Fibroblast of pulmonary artery (primary cell): ENCODE measurements at regions not wholly inside any gene's neighbourhood (a gene's known extent, or its start where the extent isn't known, plus 50 kb on each side); places are given as distances from the start of the nearest gene placed in this dataset.
"Not testable (repeated sequence)": the region's sequence is repeated elsewhere in the genome, so short reads cannot be mapped to it uniquely, and the experiment has no call there.

Source experiments
- DNase-seq: peaks from one replicate; pipeline ENCODE4 v3.0.0-alpha.2; 2010; ENCODE audit warnings: low read depth
- H3K4me3 ChIP-seq: replicated peaks from 2 replicates; pipeline ENCODE4 v1.5.1; 2011; ENCODE audit warnings: low read depth, mild to moderate bottlenecking, control low read depth, low read length, moderate library complexity
- TF ChIP-seq, protein P1 (sequence below): IDR thresholded peaks from 2 replicates; pipeline ENCODE4 v1.5.1; 2011; ENCODE audit warnings: mild to moderate bottlenecking, control low read depth, low read length, inconsistent platforms; ENCODE audit errors: missing control alignments

DNA sequence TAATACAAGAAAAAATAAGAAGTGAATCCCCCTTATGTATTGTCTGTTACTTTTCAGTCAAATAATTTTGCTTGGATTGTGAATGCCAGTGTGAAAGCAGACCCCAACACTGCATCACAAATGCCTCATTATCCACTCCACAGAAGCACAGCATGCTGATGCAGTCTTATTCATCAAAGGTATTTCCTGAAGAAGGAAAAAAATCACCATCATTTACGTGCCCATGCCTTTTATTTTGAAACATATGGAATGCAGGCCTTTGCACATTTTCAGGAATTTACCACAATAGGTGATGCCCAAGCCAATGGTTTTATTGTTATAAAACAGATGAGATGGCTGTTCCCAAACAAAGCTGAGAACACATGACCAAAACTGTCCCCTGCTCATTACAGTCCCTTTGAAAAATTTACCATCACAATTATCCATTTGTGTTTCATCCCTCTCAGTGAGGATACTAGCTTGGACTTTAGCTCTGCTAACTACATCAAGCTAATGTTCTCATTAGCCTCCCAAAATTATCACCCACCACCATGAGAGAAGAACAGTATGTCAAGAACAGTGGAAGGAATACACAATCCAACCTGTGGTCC lies 180.6 kb upstream of the HTR1E start:
- TF ChIP-seq, protein P1, sequence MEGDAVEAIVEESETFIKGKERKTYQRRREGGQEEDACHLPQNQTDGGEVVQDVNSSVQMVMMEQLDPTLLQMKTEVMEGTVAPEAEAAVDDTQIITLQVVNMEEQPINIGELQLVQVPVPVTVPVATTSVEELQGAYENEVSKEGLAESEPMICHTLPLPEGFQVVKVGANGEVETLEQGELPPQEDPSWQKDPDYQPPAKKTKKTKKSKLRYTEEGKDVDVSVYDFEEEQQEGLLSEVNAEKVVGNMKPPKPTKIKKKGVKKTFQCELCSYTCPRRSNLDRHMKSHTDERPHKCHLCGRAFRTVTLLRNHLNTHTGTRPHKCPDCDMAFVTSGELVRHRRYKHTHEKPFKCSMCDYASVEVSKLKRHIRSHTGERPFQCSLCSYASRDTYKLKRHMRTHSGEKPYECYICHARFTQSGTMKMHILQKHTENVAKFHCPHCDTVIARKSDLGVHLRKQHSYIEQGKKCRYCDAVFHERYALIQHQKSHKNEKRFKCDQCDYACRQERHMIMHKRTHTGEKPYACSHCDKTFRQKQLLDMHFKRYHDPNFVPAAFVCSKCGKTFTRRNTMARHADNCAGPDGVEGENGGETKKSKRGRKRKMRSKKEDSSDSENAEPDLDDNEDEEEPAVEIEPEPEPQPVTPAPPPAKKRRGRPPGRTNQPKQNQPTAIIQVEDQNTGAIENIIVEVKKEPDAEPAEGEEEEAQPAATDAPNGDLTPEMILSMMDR = no peak
- no peak for DNase-seq
- no peak overlapping the region for H3K4me3 ChIP-seq

DNA sequence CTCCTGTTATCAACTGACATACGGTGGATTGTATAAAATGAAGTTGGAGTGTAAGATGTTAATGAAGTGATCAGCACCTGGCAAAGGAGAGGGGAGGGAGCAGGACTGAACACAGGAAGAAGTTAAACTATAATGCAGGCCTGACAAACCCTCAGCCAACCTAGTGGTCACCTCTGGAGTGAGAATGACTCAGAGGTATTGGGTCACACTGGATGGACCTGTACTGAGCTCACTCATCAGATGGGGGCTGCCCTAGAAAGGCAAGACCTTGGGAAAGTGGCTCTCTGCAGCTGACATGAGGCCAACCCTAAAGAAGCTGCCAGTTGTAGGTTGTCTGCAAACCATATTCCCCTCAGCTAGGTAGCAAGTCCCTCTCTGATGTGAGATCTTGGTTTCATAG lies 193.3 kb upstream of the HTR1E start:
- H3K4me3 ChIP-seq = no peak overlapping the region
- no peak for DNase-seq
- TF ChIP-seq, protein P1 = no peak

DNA sequence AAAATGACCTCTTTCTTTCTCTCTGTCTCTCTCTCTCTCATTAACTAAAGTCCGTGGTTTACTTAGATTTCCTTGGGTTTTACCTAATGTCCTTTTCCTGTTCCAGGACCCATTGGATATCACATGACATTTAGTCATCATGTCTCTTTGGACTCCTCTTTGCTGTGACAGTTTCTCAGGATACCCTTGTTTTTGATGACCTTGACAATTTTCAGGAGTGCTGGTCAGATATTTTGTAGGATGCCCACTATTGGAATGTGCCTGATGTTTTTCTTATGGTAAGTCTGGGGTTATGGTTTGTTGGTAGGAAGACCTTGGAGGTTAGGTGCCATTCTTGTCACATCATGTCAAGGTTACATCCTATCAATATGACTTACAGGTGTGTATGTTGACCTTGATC lies 199.2 kb upstream of the HTR1E start:
- DNase-seq = no peak
- TF ChIP-seq, protein P1 = no peak
- H3K4me3 ChIP-seq = no peak overlapping the region

DNA sequence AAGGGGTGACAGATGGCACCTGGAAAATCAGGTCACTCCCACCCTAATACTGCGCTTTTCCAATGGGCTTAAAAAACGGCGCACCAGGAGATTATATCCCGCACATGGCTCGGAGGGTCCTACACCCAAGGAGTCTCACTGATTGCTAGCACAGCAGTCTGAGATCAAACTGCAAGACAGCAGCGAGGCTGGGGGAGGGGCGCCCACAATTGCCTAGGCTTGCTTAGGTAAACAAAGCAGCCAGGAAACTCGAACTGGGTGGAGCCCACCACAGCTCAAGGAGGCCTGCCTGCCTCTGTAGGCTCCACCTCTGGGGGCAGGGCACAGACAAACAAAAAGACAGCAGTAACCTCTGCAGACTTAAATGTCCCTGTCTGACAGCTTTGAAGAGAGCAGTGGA lies 205.7 kb upstream of the HTR1E start:
- not testable (repeated sequence) for DNase-seq, H3K4me3 ChIP-seq

DNA sequence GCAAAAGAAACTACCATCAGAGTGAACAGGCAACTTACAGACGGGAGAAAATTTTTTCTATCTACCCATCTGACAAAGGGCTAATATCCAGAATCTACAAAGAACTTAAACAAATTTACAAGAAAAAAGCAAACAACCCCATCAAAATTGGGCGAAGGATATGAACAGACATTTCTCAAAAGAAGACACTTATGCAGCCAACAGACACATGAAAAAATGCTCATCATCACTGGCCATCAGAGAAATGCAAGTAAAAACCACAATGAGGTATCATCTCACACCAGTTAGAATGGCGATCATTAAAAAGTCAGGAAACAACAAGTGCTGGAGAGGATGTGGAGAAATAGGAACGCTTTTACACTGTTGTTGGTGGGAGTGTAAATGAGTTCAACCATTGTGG lies 206.6 kb upstream of the HTR1E start:
- H3K4me3 ChIP-seq, DNase-seq: not testable (repeated sequence)

DNA sequence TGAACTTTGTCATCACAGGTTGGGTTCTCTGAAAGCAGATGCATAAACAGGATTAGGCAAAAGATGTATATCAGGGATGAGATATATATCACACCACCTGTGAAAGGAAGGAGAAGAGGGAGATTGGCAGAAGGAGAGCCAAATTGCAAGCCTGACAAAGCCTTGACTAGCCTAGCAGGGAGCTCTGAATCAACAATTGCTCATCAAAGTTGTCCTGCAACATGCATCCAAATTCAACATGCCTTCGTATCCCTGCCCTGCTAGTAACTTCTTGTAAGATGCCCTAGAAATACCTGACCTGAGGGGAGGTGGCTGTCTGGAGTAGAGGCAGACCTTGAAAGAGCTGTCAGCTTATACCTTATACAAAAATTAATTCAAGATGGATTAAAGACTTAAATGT lies 207.1 kb upstream of the HTR1E start:
- TF ChIP-seq, protein P1 = no peak
- no peak for DNase-seq
- H3K4me3 ChIP-seq = no peak overlapping the region

DNA sequence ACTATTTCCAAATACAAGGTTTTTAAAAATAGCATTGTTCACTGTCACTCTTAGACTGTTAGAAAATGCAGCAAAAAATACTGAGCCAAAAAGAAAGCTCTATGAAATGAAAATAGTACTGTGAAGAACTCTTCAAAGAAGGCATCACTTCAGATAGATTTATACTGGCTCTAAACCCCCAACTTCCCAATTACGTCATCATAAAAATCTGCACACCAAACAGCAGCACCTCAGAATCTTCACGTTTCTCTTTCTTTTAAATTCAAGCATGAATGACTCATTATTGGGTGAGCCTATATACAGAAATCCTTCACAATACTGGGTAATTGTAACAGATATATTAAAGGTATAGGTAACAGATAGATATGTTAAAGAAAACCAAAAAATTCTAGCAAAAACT lies 208.4 kb upstream of the HTR1E start:
- DNase-seq = no peak
- TF ChIP-seq, protein P1 = no peak
- H3K4me3 ChIP-seq = no peak overlapping the region

DNA sequence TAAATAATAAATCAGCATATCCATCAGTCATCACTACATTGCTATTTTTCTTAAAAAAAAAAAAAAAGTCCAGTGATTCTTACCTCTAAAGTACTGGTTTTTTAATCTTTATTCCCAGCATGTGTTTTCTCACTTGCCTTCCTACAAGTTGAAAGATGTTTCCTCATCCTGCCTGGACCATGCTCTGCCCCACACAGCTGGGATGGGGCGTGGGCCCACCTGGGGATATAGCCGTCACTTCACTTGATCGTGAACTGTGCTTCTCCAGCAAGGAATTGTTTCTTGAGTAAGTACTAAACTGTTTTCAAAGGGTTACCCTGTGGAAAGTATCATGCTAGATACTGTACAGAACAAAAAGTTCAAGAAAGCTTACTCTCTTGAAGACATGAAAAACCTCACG lies 212.6 kb upstream of the HTR1E start:
- no peak overlapping the region for H3K4me3 ChIP-seq
- TF ChIP-seq, protein P1 = no peak
- DNase-seq = no peak
